SW 1271 (cell line): ENCODE measurements at regions not wholly inside any gene's neighbourhood (a gene's known extent, or its start where the extent isn't known, plus 50 kb on each side); places are given as distances from the start of the nearest gene placed in this dataset.
"Not testable (repeated sequence)": the region's sequence is repeated elsewhere in the genome, so short reads cannot be mapped to it uniquely, and the experiment has no call there.

ENCODE experiments used
- DNase-seq, 2 experiments: peaks; one replicate each; lab custom pipeline; 2025; lab: John Stamatoyannopoulos, UW

DNA sequence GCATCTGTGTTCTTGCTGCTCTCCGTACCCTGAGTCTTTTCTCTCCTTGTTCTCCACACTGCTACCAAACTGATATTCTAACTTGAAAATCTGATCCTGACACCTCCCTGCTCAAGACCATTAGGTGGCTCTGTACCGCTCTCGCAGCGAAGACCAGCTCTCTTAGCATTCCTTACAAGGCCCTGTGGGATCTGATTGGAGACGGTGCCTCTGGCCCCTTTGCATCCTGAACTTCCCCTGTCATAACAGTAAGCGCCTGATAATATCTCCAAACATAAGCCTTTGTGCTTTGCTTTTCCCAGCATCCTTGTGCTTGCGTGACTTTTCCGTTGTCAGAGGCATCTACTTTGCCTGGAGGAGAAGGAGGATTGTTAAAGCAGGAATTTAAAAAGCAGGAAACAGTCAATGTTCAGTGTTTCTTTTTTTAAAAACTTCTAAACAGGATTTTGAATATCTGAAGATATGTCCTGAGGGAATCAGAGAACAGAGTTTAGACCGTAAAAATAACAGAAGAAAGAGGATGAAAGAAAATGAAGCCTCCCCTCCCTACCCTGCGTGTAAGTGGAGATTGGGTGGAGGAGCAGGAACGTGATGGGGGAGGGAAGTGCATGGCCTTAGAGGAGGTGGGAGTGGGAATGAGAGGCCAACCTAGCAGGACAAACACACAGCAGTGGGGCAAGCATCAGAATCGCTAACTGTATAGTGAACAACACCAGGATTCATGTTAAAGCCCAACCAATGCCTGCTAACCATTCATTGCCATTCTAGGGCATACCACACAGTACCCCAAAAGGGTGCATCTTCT, 89.2 kb upstream of the STMND1 start:
- no peak for DNase-seq

DNA sequence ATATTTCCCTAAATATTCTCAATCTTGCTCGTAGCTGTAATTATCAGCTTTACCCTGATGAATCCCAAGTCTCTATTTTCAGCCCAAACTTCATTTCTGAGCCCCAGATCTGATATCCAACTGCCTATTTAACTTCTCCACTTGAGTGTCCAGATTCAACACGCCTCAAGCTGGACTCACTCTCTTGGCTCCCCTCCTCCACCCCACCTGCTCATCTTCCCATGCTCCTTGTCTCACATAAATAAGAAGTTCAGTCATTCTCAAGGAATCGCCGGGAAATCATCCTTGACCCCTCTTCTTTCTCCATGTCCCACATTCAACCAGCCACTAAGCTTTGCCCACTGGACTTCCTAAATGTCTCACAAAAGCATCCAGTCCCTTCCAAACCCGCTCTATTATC, 89.9 kb upstream of the STMND1 start:
- DNase-seq, result no peak

DNA sequence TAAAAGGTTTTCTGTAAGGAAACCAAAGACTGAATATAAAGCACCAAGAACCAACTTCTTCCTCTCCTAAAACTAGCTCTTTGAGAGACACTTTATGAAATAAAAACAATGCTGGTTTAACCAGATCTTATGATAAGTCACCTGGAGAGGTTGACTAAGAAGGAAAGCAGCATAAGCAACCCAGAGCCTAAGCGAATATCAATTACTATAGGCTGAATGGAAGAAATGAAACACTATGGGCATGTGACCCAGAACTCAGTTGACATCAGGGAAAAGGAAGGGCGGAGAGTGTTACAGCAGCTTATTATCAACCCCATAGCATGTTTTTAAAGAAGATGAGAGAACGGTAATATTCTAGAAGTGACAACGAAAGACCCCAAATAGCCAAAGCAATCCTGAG, 94.1 kb upstream of the STMND1 start:
- DNase-seq, result no peak

DNA sequence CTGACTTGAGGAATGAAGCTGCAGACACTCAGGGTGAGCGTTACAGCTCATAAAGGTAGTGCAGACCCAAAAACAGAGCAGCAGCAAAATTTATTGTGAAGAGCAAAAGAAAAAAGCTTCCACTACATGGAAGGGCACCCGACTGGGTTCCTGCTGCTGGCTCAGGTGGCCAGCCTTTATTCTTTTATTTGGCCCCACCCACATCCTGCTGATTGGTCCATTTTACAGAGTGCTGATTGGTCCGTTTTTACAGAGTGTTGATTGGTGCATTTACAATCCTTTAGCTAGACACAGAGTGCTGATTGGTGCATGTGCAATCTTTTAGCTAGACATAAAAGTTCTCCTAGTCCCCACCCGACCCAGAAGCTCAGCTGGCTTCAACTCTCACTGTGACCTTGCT, 95.3 kb upstream of the STMND1 start:
- no peak for DNase-seq

DNA sequence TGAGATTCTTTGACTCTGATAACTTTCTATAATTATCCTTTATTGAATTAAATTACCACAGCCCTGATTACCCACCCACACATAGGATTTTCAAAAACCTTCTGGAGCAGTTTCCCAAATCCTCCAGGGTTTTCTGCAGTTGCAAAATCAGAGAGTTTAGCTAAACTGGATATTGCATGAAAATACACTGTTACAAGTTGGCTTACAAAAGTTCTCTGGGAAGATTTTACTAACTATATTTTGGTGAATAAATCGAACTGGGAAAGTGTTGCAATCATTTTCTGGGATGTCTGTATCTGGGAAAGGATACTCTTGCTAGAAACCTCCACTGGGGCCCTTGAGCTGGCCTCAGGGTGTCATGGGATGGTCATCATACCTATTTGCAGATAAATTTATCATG, 97.6 kb upstream of the STMND1 start:
- no peak for DNase-seq

DNA sequence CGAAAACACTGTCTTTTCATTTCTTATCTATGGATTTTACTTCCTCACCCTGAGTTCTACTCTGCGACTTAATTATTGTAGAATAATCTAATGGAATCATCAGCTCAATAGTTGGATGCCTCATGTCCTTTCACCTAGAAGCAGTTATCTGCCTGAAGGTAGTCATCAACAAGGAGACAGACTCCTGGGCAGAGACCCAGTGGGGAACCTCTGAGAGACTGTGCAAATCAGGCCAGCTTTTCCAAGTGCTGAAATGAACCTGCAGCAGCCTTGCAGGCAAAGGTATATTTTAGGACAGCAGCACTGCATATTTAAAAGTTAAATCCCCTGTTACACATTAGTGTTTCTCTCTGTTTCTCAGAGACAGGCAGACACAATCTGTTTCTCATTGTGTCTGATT, 99.7 kb upstream of the STMND1 start:
- no peak for DNase-seq

DNA sequence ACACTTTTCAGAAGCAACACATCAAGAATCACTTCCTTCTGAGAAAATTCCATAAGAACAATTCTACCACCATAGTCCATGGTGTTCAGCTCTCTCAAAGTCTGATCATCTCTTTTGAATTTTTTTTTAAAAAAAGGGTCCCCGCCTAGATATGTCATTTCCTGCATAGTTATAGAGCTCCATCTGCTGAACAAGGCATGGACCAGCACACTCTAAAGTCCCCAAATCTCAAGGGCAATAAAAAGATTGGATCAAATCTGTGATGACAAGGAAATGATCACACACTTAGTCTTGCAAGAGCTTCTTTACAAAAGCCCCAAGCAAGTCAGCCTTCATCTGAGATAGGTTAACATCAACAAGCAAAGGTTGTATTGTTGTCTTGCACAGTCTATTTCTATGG, 100.7 kb upstream of the STMND1 start:
- no peak for DNase-seq

DNA sequence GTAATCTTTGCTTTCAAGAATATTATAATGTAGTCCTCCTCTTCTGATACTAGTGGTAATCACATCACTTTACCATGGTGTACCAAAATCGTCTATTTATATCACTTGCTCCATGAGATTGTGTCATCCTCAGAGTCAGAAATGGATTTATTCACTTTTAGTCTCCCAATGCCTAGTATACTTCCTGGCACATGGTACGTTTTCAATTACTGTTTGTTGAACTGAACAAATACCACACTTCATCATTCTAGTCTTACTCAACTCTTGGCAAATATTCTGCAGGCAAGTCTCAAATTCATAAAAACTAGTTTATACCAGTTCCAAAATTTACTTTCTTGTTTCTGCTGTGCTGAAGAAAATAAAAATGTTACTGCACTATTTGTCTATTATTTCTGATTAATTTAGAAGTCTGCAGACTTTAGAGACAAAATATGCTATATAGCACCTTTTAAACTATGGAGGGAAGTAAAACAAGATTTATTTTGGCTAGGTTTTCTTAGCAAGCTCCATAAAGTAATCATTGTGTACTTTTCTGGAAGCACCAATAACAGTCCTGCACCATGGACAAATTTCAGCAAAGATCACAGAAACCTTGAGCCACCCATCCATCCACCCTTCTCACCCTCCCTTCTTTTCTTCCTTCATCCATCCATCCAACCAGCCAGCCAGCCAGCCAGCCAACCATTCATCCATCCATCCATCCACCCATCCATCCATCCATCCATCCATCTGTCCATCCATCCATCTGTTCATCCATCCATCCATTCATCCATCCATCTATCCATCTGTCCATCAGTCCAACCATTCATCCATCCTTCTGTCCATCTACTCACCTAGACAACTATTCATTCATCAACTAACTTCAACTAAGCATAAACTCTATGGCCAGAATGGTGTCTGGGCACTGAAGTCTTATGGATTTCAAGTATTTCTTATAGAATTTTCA, 102.1 kb upstream of the STMND1 start:
- DNase-seq, result no peak

DNA sequence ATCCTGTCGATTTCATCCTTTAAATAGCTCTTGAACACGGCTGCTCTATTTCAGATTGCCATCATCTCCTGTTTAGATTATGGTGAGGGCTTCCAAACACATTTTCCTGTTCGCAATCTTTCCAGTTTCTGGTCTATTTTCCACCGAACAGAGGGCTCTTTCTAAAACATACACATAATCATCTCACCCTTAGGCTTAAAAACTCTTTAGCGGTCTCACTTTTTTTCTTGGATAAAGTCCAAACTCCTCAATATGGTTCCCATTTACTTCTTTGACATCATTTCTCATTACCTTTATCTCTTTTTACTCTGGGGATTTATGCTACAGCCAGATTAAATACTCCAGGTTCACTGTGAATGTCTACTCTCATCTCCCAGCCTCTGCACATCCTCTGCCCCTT, 103.4 kb upstream of the STMND1 start:
- no peak for DNase-seq

DNA sequence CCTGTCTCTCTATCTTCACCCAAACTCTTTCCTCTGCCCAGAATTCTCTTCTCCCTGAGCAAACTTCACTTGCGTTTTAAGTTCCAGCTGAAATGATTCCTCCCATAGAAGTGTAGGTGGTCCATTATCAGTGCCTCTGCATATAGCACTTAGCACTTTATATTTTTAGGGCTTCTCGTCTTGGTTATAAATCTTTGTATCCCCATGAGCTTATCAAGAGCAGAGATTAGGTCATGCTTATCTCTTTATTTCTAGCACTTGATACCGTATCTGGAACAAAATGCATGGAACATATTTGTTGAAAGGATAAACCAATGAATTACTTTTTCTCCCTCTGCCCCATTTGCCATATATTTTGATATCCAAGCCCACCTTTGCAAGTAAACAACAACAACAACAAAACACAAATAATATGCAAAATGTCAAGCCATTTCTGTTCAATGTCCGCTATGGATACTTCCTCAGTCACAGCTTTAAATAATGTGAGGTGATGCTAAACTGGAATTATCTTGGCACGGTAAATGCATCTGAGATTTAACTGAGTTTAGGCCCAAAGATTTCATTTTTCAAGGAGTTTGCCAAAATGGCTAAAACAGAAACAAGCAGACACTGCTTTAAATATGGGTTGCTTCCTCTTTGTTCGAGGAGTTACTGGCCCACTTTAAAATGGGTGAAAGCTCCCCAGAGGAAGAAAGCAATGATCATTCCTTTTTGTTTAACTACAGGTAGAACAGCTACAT, 106.2 kb upstream of the STMND1 start:
- DNase-seq, result no peak

DNA sequence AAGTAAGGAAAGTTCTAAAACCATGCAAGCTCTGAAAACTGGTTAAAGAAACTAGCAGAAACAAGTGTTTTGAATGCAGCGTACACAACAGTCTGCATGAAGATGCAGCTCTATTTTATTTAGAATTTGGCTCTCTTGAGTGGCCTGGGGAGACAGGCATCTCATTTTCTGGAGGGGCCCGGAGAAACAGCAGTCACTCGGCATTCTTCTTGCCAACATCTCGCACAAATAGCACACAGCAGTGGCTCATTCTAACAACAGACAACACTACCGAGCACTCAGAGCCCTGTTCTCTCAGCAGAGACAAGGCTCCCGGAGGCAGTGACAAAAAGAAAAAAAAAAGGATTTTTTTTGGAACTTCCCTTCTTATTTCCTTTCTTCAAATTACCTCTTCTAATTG, 108.5 kb upstream of the STMND1 start:
- DNase-seq, result no peak

DNA sequence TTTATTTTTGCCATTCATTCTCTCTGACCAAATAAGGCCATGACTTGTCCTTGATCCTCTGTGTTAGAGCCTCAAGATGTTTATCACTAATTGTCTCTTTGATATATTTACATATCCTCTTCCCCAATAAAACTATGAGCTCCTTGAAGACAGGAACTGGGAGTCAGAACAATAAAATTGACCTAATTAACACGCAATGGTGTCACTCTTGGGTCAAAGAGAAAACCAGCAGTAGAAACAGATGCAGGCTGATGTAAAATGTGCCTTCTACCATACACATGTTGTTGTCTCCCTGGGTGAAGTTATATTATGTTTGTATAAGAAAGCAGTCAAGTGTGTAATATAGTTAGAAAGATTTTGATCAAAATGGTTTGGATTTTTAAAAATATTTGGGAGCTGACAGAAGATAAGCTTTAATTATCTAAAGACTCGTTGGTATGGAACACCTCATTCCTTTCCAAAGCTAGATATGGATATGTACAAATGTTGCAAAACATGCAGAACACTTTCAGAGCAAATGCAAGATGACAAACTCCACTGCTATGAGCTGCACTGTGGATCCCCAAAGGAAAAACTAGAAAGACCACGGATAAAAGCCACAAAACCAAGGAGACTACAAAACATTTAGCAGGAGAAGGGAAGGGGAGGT, 109.7 kb upstream of the STMND1 start:
- no peak for DNase-seq

DNA sequence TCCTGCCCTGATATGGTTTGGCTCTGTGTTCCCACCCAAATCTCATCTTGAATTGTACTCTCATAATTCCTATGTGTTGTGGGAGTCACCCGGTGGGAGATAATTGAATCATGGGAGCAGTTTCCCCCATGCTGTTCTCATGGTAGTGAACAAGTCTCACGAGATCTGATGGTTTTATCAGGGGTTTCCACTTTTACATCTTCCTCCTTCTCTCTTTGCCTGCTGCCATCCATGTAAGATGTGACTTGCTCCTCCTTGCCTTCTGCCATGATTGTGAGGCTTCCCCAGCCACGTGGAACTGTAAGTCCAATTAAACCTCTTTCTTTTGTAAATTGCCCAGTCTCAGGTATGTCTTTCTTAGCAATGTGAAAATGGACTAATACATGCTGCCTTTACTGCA, 111.9 kb upstream of the STMND1 start:
- DNase-seq, result not testable (repeated sequence)

DNA sequence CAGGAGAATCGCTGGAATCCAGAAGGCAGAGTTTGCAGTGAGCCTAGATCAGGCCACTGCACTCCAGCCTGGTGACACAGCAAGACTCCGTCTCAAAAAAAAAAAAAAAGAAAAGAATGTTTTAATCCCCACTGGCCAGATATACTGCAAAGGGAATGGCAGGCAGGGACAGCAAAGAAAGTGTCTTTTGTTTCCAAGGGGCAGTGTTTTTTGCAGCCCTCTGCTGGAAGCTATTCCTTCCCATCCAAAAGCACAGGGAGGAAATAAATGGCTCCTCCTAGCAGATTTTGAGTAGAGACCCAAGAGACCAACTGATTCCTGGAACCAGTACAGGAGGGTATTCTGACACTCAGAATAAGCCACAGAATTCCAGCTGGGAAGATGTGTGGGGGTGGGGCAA, 112.5 kb upstream of the STMND1 start:
- DNase-seq, result no peak

DNA sequence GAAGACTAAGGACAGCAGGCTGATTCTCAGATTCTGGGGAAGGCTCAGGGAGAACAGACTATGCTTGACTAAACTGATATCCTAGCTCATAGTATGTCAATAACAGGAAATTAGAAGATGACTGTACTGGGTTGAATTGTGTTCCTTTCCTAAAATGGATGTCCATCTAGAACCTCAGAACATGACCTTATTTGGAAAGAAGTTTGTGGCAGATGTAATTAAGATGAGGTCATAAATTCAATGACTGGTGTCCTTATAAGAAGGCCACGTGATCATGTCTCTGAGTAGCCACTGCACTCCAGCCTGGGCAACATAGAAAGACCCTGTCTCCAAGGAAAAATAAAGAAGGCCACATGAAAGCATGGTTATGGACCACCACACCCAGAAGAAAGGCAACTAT, 113.9 kb upstream of the STMND1 start:
- no peak for DNase-seq

DNA sequence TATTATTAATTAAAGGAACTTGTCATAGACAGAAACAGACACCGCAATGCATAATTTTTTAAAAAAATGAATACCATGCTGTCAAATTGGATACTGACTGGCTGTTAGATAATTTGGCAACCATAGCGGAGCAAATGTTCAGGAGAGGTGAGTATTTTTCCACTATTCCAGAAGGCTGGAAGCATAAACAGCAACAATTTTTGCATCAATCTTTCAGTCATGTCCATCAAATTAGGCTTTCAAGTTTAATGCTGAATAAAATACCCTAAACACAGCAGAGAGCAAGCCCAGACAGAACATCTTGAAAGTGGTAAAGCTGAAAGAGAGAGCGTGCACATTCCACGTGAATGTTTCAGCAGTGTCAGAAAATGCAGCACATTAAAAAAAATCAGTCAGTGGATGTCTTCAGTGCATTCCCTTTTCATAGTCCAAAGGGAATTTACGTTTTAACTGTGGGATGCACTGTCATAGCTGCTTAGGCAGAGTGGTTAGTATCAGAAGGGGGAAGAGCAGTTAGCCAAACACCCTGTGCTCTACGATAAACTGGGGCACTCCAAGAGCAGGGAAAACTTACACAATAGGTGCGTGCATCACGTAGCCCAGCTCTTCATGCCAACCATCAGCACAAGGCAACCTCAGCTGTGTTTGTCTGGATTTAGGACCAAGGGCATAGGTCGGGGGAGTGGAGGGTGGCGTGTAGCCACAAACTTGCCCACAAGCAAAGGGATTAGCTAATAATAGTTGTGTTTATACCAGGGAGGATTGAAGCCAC, 116.2 kb upstream of the STMND1 start:
- DNase-seq, result no peak

DNA sequence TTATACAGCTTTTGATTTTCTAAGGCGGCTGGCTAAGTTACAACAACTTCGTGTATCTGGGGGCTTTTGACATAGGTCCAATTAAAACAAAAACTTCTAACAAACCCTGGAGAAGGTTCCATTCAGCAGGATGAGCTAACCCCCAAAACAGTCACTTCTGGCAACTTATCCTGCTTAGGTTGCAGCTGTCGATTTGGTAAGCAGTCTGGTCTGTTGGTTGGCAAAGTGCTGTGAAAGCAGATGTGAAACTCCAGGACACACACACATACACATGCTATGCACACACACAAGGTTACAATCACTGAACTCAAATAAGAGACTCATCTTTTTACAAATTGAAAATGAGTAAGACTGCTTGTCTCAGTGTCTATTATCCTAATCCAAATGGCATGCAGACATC, 119.0 kb upstream of the STMND1 start:
- no peak for DNase-seq

DNA sequence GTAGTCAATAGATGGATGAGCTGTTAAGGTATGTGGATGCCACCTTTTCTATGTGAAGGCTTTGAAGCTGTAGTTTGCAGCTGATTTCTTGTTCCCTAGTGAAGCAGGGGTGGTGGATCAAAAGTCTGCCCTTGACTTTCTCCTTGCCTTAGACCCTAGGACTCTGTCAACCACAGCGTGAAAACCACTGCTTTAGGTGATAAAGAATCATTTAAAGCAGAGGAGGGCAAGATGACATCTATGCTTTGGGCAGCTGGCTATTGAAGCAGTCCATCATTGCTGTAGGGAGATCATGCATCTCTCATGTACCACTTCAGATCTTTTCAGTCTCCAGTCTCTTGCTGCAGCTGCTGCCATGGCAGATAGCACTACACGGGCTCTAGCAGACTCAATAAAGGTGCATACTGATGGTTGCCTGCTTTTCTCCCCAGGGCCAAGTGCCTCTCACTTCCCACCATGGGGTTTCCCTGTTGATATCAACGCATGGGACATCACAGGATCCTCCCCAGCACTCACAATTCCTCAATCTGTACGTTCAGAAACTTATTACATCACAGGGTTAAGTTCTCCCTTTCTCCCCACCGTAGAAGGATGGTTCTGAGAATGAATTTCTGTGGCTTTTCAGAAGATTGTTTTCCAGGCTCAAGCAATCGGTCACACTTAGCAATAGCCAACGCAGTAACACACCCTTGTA, 122.0 kb upstream of the STMND1 start:
- DNase-seq, result no peak

DNA sequence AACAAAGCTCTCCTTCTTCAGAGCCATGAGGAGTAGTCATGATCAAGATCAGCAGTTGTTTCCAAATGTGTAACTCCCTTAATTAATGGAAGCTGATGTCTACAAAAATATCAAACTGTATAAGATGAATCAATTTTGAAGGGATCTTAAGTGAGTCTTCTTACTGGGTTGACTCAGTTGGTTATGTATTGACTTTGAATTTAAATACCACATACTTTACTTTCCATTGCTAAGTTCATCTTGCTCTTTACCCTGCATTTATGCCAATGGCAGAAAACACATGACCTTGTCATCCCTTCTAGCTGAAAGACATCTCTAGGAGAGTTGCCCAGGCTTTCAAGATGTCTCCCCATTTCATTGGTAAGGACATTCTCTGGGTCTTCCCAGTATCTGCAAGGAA, 123.2 kb upstream of the STMND1 start:
- DNase-seq, result no peak

DNA sequence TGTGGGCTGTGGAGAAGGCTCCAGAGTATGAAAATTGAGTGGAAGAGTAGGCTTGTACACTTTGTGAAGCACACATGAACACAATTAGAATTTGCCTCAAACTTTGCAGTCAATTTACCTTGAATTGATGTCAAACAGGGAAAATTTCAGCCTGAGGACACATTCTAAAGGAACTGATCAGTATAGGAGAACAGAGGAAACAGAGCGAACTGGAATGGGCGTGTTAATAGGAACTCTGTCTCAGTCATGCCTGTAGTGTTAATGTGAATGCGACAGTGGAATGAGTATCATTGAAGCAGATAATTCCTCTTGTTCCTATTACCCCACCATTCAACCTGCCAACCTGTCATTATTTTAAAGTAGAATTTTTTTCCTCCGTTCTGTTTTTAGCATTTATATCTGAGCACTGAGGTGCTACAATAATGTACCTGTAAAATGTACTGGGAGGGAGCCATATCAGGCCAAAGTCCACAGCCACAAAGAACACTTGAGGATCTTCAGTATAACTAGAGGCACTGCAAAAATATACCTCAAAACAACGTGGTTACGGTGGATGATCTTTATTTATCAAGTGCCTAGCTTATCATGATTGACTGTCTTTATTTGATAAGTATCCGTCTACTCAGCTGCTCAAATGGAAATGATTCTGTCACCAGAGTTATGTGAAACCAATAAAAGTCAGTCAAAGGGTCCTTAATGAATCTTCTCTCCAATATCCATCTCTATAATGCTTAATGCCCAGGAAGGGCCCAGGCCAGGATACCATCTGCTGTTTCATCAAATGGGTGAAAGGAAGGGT, 125.3 kb upstream of the STMND1 start:
- DNase-seq, result no peak
